ENCODE measurements at regions not wholly inside any gene's neighbourhood (a gene's known extent, or its start where the extent isn't known, plus 50 kb on each side); places are given as distances from the start of the nearest gene placed in this dataset.

- TF ChIP-seq, protein P1, sequence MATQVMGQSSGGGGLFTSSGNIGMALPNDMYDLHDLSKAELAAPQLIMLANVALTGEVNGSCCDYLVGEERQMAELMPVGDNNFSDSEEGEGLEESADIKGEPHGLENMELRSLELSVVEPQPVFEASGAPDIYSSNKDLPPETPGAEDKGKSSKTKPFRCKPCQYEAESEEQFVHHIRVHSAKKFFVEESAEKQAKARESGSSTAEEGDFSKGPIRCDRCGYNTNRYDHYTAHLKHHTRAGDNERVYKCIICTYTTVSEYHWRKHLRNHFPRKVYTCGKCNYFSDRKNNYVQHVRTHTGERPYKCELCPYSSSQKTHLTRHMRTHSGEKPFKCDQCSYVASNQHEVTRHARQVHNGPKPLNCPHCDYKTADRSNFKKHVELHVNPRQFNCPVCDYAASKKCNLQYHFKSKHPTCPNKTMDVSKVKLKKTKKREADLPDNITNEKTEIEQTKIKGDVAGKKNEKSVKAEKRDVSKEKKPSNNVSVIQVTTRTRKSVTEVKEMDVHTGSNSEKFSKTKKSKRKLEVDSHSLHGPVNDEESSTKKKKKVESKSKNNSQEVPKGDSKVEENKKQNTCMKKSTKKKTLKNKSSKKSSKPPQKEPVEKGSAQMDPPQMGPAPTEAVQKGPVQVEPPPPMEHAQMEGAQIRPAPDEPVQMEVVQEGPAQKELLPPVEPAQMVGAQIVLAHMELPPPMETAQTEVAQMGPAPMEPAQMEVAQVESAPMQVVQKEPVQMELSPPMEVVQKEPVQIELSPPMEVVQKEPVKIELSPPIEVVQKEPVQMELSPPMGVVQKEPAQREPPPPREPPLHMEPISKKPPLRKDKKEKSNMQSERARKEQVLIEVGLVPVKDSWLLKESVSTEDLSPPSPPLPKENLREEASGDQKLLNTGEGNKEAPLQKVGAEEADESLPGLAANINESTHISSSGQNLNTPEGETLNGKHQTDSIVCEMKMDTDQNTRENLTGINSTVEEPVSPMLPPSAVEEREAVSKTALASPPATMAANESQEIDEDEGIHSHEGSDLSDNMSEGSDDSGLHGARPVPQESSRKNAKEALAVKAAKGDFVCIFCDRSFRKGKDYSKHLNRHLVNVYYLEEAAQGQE (IDR thresholded peaks at IDR 0.05; ENCODE audit: insufficient read depth in 1 of 2, low read depth in 2 of 2, low read length in 2 of 2): no peak
- TF ChIP-seq FOXP2 (optimal IDR thresholded peaks at IDR 0.05; ENCODE audit: borderline replicate concordance, extremely low read depth, extremely low read length, insufficient read depth) (no peak), POLR2AphosphoS5 (IDR thresholded peaks at IDR 0.05; ENCODE audit: low read depth, low read length) (no peak)
These were observed 202.2 kb downstream of the RAMP3 start for GRCh38 chr7:45359776-45360175.
